ENCODE measurements at regions not wholly inside any gene's neighbourhood (a gene's known extent, or its start where the extent isn't known, plus 50 kb on each side); places are given as distances from the start of the nearest gene placed in this dataset.

- TF ChIP-seq CTCF (IDR thresholded peaks at IDR 0.05; ENCODE audit: low read length) (no peak), EZH2 (IDR thresholded peaks at IDR 0.05; ENCODE audit: borderline replicate concordance, low read length) (no peak)
Observed at GRCh38 chr4:26135331-26135730, 185.5 kb upstream of the RBPJ start.

Measured in OCI-LY1 (cell line).